ENCODE measurements at regions not wholly inside any gene's neighbourhood (a gene's known extent, or its start where the extent isn't known, plus 50 kb on each side); places are given as distances from the start of the nearest gene placed in this dataset.

- TF ChIP-seq CTCF (conservative IDR thresholded peaks at IDR 0.05; ENCODE audit: low read depth, low read length): no peak
- DNase-seq (ENCODE audit: low read depth): no peak
- H3K4me3 ChIP-seq (ENCODE audit: low read depth, low read length): no peak overlapping the region
Measured at GRCh38 chr17:77828749-77829539, 129.6 kb upstream of the TNRC6C start.

GRCh38 chr17:77829843-77830799, 128.4 kb upstream of the TNRC6C start:
- DNase-seq (ENCODE audit: low read depth): peak; percentile 72
- TF ChIP-seq CTCF (conservative IDR thresholded peaks at IDR 0.05; ENCODE audit: low read depth, low read length): no peak
- H3K4me3 ChIP-seq (ENCODE audit: low read depth, low read length): no peak overlapping the region

GRCh38 chr17:77830816-77831473, 127.6 kb upstream of the TNRC6C start:
- no peak overlapping the region for H3K4me3 ChIP-seq (ENCODE audit: low read depth, low read length)
- TF ChIP-seq CTCF (conservative IDR thresholded peaks at IDR 0.05; ENCODE audit: low read depth, low read length): no peak
- no peak for DNase-seq (ENCODE audit: low read depth)

- no peak for TF ChIP-seq CTCF (conservative IDR thresholded peaks at IDR 0.05; ENCODE audit: low read depth, low read length)
- DNase-seq (ENCODE audit: low read depth): peak; percentile 53
- H3K4me3 ChIP-seq (ENCODE audit: low read depth, low read length): no peak overlapping the region
Measured at GRCh38 chr17:77831474-77832179, 126.9 kb upstream of the TNRC6C start.

GRCh38 chr17:77832180-77832560, 126.3 kb upstream of the TNRC6C start:
- no peak for DNase-seq (ENCODE audit: low read depth)
- no peak for TF ChIP-seq CTCF (conservative IDR thresholded peaks at IDR 0.05; ENCODE audit: low read depth, low read length)
- no peak overlapping the region for H3K4me3 ChIP-seq (ENCODE audit: low read depth, low read length)

GRCh38 chr17:77833769-77834168, 124.7 kb upstream of the TNRC6C start:
- H3K4me3 ChIP-seq (ENCODE audit: low read depth, low read length): no peak overlapping the region
- TF ChIP-seq CTCF (conservative IDR thresholded peaks at IDR 0.05; ENCODE audit: low read depth, low read length): no peak
- DNase-seq (ENCODE audit: low read depth): no peak
